Spleen (tissue), 11 donors: ENCODE measurements at regions not wholly inside any gene's neighbourhood (a gene's known extent, or its start where the extent isn't known, plus 50 kb on each side); places are given as distances from the start of the nearest gene placed in this dataset.

Experiments
- DNase-seq: peaks from one replicate; pipeline ENCODE4 v3.0.0-alpha.2; 2020
- H3K27ac ChIP-seq, 8 donors: fragments of 200-600 bp; sonication (generic) in 7 of 8; 1 replicate in 4 of 8; 2 replicates in 4 of 8; pipeline versions ENCODE4 v1.5.0 to v1.8.0; 2016 to 2021; ENCODE audit warnings: inconsistent platforms in 4 of 8, mild to moderate bottlenecking in 4 of 8, moderate library complexity in 1 of 8
- H3K27me3 ChIP-seq, 7 donors: fragments of 200-600 bp; sonication (generic) in 6 of 7; replicated peaks in 1 of 7; 1 replicate in 4 of 7; 2 replicates in 3 of 7; pipeline versions ENCODE4 v1.5.0 to v1.8.0; 2016 to 2021; ENCODE audit warnings: inconsistent platforms in 3 of 7, mild to moderate bottlenecking in 1 of 7
- H3K36me3 ChIP-seq, 6 donors: fragments of 200-600 bp; sonication (generic) in 5 of 6; 1 replicate in 4 of 6; 2 replicates in 2 of 6; pipeline versions ENCODE4 v1.5.0 to v1.8.0; 2016 to 2021; ENCODE audit warnings: inconsistent platforms in 2 of 6
- H3K4me1 ChIP-seq, 6 donors: fragments of 200-600 bp; sonication (generic) in 5 of 6; 1 replicate in 3 of 6; 2 replicates in 3 of 6; pipeline versions ENCODE4 v1.5.0 to v1.8.0; 2016 to 2021; ENCODE audit warnings: inconsistent platforms in 3 of 6
- H3K4me3 ChIP-seq, 8 donors: fragments of 200-600 bp; sonication (generic) in 7 of 8; 1 replicate in 4 of 8; 2 replicates in 4 of 8; pipeline versions ENCODE4 v1.5.0 to v1.8.0; 2016 to 2021; ENCODE audit warnings: inconsistent platforms in 4 of 8, mild to moderate bottlenecking in 4 of 8, moderate library complexity in 2 of 8
- H3K9me3 ChIP-seq, 8 donors: fragments of 200-600 bp; sonication (generic) in 7 of 8; 1 replicate in 4 of 8; 2 replicates in 4 of 8; pipeline versions ENCODE4 v1.5.0 to v1.8.0; 2016 to 2021; ENCODE audit warnings: inconsistent platforms in 4 of 8
- CTCF ChIP-seq, 11 experiments: fragments of 200-600 bp in 7 of 11; fragments of 450-650 bp in 4 of 11; sonication (generic) in 4 of 11; IDR thresholded peaks in 8 of 11; conservative IDR thresholded peaks in 3 of 11; 1 replicate in 7 of 11; 2 replicates in 4 of 11; pipeline versions ENCODE4 v1.4.0 to v1.8.0; 2016 to 2021; ENCODE audit warnings: antibody characterized with exemption in 11 of 11, inconsistent platforms in 4 of 11, mild to moderate bottlenecking in 1 of 11
- POLR2A ChIP-seq, 3 donors: fragments of 450-650 bp; IDR thresholded peaks; one replicate each; pipeline ENCODE4 v1.5.1; 2017; ENCODE audit warnings: antibody characterized with exemption in 3 of 3, mild to moderate bottlenecking in 1 of 3
- POLR2AphosphoS5 ChIP-seq, 3 donors: sonication (generic); formaldehyde crosslinking; IDR thresholded peaks; one replicate each; pipeline ENCODE4 v1.5.1; 2017; ENCODE audit warnings: antibody characterized with exemption in 3 of 3
- WGBS, 5 donors: extraction: QIAGEN DNeasy Blood & Tissue Kit in 3 of 5; methylation state at CpG; one replicate each; pipeline versions ENCODE4 v1.1.5 to v1.1.7; 2013 to 2018; 5-methylcytosine and 5-hydroxymethylcytosine counted together
- intact Hi-C: fragments of 100-400 bp; cut with DNase I; formaldehyde crosslinking; loops from one replicate; pipeline ENCODE4 v1.15.0; 2023; ENCODE audit warnings: low total_unique reads
- donor health status: healthy with polysubstance abuse.
- donor health status: DM: no; HTN: no; CAD: no; lungs with moderate emphysema.
- donor health status: DM: no; HTN: no; CAD: no.
- donor health status: Bipolar disorder and iron deficiency.
- donor health status: healthy.
- donor health status: DM: no; HTN: no; CAD: no.
- donor health status: DM: yes; HTN: yes; CAD: no.

GRCh38 chr4:72743078-72743477, 174.1 kb upstream of the ADAMTS3 start:
- Histone ChIP-seq H3K27me3 (no peaks in the 10 kb centered on the region), H3K4me1 (no peaks in the 10 kb centered on the region), H3K27ac (no peak overlapping the region), H3K9me3 (no peaks in the 10 kb centered on the region), H3K36me3 (no peaks in the 10 kb centered on the region), H3K4me3 (no peak overlapping the region)
- DNase-seq = no peak
- WGBS, 5 donors = 52 to 74% (median 61%) methylated on average over 2 of the region's 2 CpGs
- intact Hi-C loops = no loop called here
- TF ChIP-seq POLR2AphosphoS5 (IDR thresholded peaks at IDR 0.05) (no peak), CTCF (IDR thresholded peaks at IDR 0.05 in 8 of 11, conservative IDR thresholded peaks at IDR 0.05 in 3 of 11) (no peak), POLR2A (IDR thresholded peaks at IDR 0.05) (no peak)

- no peak overlapping the region for H3K4me3 ChIP-seq
- no peaks in the 10 kb centered on the region for H3K9me3 ChIP-seq
- H3K27me3 ChIP-seq = no peaks in the 10 kb centered on the region
- WGBS, 5 donors = 73 to 91% (median 83%) methylated on average over 2 of the region's 2 CpGs
- TF ChIP-seq POLR2AphosphoS5 (IDR thresholded peaks at IDR 0.05) (no peak), POLR2A (IDR thresholded peaks at IDR 0.05) (no peak), CTCF (IDR thresholded peaks at IDR 0.05 in 8 of 11, conservative IDR thresholded peaks at IDR 0.05 in 3 of 11) (no peak)
- H3K4me1 ChIP-seq = no peaks in the 10 kb centered on the region
- no peak overlapping the region for H3K27ac ChIP-seq
- no peaks in the 10 kb centered on the region for H3K36me3 ChIP-seq
- intact Hi-C loops = no loop called here
- DNase-seq = no peak
Observed at GRCh38 chr4:72715299-72715698, 146.3 kb upstream of the ADAMTS3 start.

GRCh38 chr4:72714482-72715279, 145.7 kb upstream of the ADAMTS3 start:
- Histone ChIP-seq H3K4me1 (no peaks in the 10 kb centered on the region), H3K9me3 (no peaks in the 10 kb centered on the region), H3K4me3 (no peak overlapping the region), H3K27ac (no peak overlapping the region), H3K36me3 (no peaks in the 10 kb centered on the region), H3K27me3 (no peaks in the 10 kb centered on the region)
- 73 to 81% (median 77%) methylated on average over 6 of the region's 6 CpGs for WGBS, 5 donors
- no peak for DNase-seq
- intact Hi-C loops = no loop called here
- TF ChIP-seq POLR2A (IDR thresholded peaks at IDR 0.05) (no peak), CTCF (IDR thresholded peaks at IDR 0.05 in 8 of 11, conservative IDR thresholded peaks at IDR 0.05 in 3 of 11) (no peak)

- no peak for DNase-seq
- H3K27ac ChIP-seq = no peak overlapping the region
- no peaks in the 10 kb centered on the region for H3K36me3 ChIP-seq
- no peaks in the 10 kb centered on the region for H3K4me1 ChIP-seq
- H3K4me3 ChIP-seq = no peak overlapping the region
- H3K9me3 ChIP-seq = no peaks in the 10 kb centered on the region
- no peak for TF ChIP-seq POLR2AphosphoS5 (IDR thresholded peaks at IDR 0.05)
- TF ChIP-seq CTCF (IDR thresholded peaks at IDR 0.05 in 8 of 11, conservative IDR thresholded peaks at IDR 0.05 in 3 of 11) = no peak
- TF ChIP-seq POLR2A (IDR thresholded peaks at IDR 0.05) = no peak
- intact Hi-C loops = no loop called here
- no peaks in the 10 kb centered on the region for H3K27me3 ChIP-seq
Observed at GRCh38 chr4:72712997-72713396, 144.0 kb upstream of the ADAMTS3 start.
